Heart left ventricle (tissue), 13 donors: ENCODE measurements at regions not wholly inside any gene's neighbourhood (a gene's known extent, or its start where the extent isn't known, plus 50 kb on each side); places are given as distances from the start of the nearest gene placed in this dataset.

Experiments
- CTCF ChIP-seq, 12 donors: fragments of 200-600 bp; sonication (generic) in 4 of 12; IDR thresholded peaks; one replicate each; pipeline versions ENCODE4 v1.5.0 to v1.8.0; 2018 to 2022; ENCODE audit warnings: antibody characterized with exemption in 12 of 12, mild to moderate bottlenecking in 5 of 12
- POLR2A ChIP-seq, 2 donors: fragments of 450-650 bp; IDR thresholded peaks; one replicate each; pipeline ENCODE4 v1.6.1; 2017; ENCODE audit warnings: antibody characterized with exemption in 2 of 2, mild to moderate bottlenecking in 2 of 2, moderate library complexity in 2 of 2
- donor health status: ischemic (EF 13 %, LVEDD 7.1; RV severe dilation, severe dysfunction).
- donor health status: DM: no; HTN: yes; CAD: no.
- donor health status: DM: no; HTN: no; CAD: no.
- donor health status: ischemic (EF 25% LVEDD 6.9; RV normal size, moderate dysfunction).
- donor health status: ischemic (EF 25% LVEDD 5.7; RV mildly dilated, moderate dysfunction).
- donor health status: ischemic (EF 35%, LVEDD 5.7; RV mildly dilated, moderate dysfunction).
- donor health status: nonischemic (EF 11% LVEDD 7.7; RV severe dilation, severe dysfunction).
- donor health status: DM: yes; HTN: yes; CAD: no.
- donor health status: PGD.
- donor health status: ischemic (EF 29% LVEDD 5.4; RV normal size, mild dysfunction).
- donor health status: nonischemic (EF 23%, LVEDD 6.1; RV moderate dilation, normal function).

DNA sequence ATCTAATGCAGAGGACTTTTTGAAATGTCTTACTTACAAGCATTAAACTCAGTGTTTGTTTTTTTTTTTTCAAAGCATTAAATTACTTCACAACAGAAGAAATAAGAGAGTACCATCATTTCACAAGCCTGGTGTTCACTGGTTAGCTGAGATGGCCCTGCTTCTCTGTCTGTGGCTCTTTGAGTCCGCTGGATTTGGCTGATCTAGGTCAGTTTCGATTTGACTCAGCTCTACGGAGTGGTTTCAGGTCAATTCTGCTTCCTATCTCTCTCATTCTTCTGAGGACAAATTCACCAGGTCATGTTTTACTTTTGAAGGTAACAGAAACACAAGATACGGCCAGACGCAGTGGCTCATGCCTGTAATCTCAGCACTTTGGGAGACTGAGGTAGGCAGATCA, 1066.1 kb downstream of the FLRT2 start:
- TF ChIP-seq CTCF (IDR thresholded peaks at IDR 0.05) = no peak
- TF ChIP-seq POLR2A (IDR thresholded peaks at IDR 0.05) = no peak
